ENCODE measurements at regions not wholly inside any gene's neighbourhood (a gene's known extent, or its start where the extent isn't known, plus 50 kb on each side); places are given as distances from the start of the nearest gene placed in this dataset.
"Not testable (repeated sequence)": the region's sequence is repeated elsewhere in the genome, so short reads cannot be mapped to it uniquely, and the experiment has no call there.

DNA sequence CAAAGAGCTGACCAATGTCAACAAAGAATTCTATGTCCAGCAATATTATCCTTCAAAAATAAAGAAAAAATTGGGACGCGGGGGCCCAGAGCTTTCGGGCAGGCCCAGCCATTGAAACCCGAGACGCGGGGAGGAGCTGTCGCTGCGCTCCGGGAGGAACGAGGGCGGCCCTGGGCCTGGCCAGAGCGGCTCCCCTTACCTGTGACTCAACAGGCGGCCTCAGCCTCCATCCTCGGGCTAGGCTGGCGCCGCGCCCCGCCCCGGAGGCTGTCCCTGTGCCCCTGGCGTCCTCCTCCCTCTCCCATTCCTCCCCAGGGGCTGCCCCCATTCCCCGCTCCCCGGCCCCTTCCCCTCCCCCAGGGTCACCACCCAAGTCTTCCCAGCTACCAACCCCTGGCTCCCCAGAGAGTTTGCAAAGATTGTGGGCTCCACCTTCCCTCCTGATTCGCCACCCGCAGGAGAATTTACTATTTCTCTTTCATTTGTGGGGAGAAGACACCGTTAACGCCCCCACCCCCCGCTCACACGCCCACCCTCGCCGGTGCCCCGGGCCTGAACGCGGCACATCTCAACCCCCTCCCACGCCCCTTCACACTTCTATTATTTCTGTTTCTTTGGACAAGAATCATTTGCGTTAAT is 127.9 kb downstream of the ARRDC4 start:
- DNase-seq = not testable (repeated sequence)

DNA sequence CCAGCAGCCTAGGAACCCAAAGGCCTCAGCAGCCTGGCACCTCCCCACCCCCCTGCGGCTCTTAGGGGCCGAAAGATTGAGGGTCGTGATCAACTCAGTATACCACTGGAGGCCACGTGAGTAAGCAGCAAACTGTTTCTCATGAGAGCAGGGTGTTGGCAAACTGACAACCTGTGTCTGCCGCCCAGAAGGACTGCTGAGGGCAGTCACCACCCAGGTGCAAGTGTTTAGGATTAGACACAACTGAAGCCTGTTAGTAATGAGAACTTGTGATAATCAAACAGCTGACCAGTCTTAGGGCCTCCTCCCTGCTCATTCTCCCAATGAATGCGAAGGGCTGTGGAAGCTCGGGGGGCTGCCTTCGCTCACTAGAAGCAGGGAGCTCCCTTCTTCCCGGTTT is 128.8 kb downstream of the ARRDC4 start:
- not testable (repeated sequence) for DNase-seq

DNA sequence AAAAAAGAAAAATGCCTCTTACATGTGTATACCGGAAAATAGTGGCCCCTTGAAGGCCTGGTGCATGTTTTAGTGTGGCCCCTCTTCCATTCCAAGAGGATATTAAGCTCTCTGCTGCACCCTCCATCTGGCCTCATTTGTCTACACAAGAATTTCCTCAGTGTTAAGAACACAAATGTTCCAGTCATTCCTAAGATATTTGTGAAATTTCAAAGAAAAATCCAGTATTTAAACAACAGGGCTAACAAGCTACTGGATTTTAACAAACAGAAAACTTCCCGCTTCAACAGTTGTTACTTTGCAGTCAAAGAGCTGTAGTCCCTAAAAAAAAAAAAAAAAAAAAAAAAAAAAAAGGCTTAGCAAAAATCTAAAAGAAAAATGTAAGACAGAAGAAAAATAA is 137.5 kb downstream of the ARRDC4 start:
- not testable (repeated sequence) for DNase-seq

DNA sequence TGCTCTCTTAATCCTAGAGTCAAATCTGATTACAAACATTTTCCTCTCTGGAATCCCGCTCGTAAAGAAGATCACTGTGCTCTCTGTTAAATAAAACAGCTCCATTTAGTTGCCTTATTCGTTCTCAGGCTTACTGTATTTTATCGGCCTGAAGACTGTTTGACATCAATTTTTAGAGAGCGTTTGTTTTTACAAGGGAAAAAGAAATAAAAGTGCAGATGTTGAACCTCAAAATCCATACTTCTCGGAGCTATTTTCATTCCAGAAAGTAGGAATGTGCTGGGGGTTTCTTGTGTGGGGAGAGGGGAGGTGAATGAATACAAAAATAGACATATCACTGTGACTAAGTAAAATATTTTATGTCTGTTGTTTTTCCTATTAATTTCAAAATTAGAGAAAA is 140.1 kb downstream of the ARRDC4 start:
- peak; percentile 2 for DNase-seq

DNA sequence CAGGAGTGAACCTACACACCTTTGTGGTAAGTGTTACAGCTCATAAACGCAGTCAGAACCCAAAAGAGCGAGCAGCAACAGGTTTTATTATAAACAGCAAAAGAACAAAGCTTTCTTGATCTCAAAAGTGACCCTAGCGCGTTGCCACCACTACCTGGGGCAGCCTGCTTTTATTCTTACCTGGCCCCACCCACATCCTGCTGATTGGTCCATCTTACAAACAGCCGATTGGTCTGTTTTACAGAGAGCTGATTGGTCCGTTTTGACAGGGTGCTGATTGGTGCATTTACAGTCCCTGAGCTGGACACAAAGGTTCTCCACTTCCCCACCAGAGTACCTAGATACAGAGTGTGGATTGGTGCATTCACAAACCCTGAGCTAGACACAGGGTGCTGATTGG is 143.1 kb downstream of the ARRDC4 start:
- no peak for DNase-seq

DNA sequence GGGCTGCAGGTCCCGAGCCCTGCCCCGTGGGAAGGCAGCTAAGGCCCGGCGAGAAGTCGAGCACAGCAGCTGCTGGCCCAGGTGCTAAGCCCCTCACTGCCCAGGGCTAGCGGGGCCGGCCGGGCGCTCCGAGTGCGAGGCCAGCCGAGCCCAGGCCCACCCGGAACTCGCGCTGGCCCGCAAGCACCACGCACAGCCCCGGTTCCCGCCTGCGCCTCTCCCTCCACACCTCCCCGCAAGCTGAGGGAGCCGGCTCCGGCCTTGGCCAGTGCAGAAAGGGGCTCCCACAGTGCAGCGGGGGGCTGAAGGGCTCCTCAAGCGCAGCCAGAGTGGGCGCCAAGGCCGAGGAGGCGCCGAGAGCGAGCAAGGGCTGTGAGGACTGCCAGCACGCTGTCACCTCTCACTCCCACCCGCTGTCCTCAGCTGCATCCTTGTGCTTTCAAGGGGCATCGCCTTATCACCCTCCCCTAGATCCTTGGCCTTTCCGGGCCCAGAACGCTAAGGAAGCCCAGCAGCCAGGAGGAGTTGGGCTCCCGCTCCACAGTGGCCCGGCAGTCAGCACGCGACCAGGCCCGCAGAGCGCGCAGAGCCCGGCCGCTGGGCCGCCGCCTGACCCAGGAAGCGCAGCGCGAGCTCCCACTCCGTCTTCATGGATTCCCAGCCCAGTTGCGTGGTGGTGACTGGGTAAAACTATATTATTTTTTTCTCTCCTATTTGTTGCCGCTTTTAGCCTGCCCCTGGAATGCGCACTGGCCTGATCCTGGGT is 144.1 kb downstream of the ARRDC4 start:
- DNase-seq = not testable (repeated sequence)

DNA sequence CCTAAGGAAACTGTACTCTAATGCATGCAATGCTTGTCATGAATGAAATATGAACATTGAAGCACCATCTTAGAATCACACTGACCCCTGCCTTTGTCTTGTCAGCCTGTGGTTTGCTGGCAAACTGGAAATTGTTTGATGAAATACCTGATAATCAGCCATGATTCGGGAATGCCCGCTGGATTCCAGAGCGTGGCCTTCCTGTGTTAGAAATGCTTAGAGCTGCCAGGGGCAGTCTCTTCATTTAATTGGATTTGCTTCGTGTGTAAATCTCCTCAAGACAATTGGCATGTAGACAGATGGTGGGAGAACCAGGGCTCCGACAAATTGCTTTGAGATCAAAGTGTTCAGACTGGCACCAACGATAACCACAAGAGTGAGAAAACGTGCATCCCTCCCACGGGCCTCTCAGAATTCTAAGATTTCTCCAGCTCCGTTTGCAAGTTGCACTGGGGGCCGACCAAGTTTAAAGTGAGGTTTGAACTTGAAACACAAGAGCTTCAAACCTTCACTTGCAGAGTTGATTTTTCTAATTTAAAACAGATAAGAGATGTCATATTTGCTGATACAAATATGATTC is 146.2 kb downstream of the ARRDC4 start:
- not testable (repeated sequence) for DNase-seq

DNA sequence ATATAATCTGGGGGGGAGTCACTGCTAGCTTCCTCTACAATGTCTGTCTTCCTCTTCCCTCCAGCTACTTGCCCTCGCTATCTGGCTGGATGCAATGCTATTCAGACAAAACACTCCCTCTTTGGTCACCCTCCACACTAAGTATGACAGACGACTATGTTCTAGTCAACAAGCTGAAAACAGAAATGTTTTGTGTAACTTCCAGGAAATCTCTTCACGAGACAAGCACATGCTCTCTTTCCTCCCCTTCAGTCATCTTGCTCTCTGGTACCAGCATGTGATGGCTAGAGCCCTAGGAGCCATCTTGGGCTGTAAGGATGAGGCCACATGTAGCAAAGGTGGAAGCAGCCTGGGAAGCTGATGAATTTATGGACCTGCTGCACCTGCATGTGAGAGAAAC is 151.3 kb downstream of the ARRDC4 start:
- no peak for DNase-seq

DNA sequence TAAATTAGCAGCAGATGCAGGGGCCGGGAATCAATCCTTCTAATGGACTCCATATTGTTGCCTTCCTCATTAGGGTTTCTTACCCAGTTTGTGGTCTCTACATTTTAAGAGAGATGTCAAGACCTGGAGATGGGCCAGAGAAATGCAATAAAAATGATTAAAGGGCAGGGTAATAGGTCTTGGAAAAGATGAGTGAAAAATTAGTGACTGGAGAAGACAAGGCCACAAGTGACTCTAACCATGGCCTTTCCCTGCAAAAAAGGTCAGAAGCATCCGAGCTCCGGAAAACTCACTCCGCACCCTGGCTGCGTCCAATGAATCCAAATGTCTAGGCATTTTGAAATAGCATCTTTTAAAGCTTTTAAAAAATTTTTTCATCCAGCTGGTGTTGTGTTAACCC is 152.8 kb downstream of the ARRDC4 start:
- DNase-seq = no peak

DNA sequence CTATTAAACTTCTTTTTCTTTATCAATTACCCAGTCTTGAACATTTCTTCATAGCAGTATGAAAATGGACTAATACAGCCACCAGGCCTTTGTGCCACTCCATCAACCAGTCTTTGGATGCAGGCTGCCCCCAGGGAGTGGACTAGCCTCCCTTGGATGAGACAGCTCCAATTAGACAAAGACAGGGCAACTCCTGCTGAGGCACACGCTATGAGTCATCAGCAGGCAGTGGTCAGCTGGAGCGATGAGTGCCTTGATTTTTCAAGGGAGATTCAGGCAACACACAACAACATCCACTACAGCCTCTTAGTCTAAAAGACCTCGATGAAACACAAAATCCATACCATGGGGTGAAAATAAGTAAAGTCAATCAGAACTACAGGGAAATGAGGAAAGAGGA is 160.1 kb downstream of the ARRDC4 start:
- DNase-seq = peak; percentile 5

DNA sequence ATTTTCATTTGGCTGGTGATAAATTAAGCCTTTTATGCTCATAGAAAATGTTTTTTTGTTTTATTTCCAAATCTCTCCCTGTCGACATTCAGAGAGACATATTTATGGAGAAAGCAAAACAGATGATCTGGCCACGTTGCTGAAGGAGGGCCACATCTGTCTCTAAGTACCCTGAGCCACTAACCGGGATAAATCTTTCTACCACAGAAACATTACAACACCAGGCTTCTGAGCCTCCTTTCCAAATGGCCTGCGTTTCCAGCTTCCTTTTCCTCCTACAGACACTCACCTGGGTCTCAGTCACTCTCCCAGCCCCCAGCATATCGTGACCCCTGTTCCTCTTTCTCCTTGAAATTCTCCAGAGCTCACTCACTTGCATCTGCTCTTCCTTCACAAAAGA is 161.0 kb downstream of the ARRDC4 start:
- DNase-seq = no peak

DNA sequence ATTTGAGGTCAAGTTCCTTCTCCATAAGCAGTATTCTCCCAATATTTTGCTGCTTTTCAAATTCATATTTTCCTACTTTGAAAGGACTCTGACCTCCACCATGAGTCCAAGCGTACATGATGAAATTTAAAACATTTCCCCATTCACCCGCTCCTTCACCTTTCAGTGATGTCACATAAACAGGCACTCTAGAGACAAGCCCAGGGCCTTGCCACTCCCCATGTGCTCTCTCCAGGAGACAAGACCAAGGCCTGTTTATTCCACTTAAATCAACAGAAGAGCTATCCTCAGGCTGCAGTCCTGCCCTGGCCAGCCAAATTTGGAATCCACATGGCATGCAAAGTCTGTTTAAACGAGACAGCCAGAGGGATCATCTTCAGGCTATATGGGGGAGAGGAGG is 161.5 kb downstream of the ARRDC4 start:
- DNase-seq = no peak

DNA sequence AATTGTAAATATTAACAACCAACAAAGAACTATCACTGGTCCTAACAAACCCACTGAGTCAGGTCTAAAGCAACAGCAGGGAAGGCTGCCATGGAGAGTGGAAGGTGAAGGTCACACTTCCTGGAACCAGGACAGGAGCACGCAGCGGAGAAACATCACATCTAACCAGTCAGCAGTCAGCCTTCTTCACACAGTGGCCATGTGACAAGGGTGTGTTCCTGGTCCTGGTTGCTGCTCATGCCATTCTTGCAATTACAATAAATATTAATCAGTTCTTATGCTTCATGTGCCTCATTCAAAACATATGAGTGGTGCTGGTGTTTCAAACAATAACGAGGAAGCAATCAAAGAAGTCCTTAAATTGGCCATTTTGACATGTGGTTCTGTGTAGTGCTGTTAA is 162.8 kb downstream of the ARRDC4 start:
- DNase-seq = no peak

DNA sequence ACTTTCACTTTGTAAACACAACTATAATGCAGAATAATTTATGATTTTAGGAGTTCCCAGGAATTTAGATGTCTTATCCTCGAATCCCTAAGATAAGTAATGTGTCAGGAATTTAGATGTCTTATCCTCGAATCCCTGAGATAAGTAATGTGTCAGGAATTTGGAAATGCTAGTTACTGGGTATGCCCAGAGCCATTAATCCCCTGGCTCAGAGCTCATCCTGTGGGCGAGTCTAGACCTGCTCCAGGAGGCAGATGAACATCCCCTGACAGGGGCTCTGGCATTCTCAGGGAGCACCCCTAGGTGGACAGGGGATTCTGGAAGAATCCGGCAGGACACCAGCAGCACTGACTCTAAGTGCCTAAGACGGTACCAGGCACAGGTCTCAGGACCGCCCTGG is 163.3 kb downstream of the ARRDC4 start:
- DNase-seq = no peak

DNA sequence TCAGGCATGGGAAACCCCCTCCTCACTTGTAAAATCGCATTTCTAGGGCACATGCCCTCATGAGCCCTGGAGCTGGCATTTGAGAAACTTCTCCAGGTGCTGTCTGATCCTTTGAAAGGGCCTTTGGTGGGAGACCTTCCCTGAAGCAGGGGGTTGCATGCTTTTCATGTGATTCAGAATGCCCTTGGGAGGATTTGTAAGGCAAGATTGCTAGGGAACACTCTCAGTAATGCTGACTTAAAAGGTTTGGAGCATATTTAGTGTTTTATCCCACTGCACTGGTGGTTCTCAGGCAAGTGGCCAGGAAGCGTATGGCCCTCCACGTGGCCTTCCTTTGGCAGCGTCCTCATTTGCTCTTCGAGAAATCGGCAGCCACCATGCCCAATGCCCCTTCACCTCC is 164.1 kb downstream of the ARRDC4 start:
- no peak for DNase-seq

DNA sequence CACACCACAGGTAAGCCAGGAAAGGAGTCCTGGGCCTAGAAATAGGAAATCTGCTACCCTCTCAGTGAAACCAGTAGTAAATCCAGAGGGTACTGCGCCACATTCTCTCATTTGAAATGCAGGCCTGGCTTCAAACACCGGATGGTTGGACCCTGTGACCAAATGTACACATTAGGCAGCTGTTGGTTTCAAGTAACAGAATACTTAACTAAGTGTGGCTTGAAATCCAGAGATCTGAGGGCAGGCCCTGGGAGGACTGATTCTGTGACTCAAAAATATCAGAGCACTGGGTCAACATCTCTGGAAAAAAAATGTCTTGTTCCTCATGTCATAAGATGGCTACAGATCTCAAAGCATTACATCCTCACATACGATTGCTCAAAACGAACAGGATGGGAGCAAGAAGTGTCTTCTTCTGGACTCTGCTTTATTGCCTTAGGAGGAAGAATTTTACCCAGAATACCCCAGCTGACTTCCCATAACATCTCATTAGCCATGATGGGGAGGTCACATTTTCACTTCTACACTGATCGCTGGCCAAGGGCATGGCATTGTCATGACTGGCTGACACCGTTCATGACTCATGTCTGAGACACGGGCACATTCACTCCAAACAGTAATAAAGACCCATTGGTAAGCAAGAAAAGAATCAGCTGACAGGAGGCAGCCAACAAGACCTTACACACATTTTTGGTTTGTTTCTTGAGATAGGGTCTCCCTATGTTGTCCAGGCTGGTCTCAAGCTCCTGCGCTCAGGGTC is 166.0 kb downstream of the ARRDC4 start:
- peak; percentile 3 for DNase-seq

DNA sequence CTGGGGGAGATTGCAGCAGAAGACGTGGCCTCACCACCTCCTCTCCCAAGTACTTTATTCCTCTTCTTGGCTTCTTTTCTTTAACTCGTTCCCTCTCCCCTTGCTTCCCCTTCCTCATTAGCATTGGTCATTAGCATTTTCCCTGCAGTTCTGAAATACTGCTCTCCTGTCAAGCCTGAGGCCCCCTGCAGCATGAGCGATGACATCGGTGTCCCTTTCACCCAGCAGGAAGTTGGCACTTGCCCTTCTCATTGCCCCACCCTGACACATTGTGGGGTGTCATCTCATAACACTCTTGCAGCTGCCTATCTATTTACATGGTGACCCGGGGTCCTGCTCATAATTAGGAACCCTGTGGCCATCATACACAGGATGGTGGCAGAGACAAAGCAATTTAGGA is 167.1 kb downstream of the ARRDC4 start:
- no peak for DNase-seq

DNA sequence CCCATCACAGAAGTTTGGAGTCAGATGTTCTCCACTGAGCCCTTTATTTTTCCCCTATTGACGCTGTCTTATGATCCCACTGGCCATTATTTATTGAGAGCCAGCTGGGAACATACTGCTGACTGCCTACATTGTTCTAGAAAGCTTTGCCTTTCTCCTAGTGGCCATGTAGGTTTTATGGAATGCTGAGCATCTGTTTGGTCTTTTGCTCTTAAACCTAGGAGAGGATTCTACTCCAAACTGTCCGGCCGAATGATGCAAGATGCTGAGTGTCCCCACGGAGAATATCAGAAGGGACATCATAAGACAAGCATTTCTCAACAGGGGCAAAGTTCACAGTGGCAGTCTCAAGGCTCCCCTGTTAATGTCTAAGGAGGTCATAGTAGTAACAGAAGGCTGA is 171.4 kb downstream of the ARRDC4 start:
- DNase-seq = no peak

DNA sequence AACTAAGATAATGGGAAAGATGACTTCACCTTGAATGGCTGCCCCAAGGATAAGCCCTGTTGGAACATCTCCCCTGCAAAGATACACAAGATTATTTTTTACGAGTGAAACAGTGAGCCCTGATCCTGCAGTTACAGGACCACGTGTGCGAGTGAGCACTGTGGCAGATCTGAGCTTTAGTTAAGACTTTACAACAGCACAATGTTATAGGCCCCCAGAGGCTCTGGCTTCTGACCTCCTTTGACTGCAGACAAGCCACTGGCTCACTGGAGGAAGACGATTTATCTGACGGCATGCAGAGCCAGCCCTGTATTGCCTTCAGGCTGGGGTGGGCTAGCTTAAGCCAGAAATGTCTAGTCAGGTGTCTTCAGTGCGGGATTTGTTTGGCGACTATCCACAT is 174.4 kb downstream of the ARRDC4 start:
- DNase-seq = no peak

DNA sequence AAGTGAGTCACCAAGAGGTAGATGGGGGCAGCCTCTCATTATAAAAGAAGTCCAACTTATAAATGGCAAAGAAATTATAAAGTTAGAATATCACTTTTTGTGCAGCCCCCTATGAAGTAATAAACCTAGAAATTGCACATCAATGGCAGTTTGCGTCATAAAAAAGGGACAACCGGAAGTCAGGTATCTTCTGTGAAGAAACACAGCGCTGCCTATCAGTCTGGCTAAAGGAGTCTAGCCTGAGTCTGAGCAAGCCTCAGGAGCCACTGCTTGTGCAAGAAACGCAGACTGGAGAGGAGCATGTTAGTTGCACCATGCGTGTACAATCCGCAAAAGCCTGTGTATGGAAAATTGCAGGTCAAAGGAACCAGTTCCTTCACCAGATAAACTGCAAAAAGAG is 178.4 kb downstream of the ARRDC4 start:
- DNase-seq = no peak

DNA sequence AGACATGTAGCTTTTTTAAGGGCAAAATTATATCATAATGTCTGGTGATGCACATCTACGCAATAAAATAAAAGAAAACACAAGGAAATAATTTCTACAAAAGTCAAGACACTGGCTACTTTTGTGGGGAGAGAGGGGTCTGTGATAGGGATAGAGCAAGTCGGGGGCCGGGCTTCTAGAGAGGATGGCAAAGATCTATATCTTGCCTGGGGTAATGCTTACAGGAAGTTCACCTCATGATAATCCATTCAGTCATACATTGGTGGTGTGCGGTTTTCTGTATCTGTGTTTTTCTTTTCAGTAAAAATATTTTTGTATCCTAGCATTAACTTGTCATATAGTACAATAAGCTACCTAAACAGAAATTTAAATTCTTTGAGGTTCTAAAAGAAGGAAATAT is 178.8 kb downstream of the ARRDC4 start:
- no peak for DNase-seq

DNA sequence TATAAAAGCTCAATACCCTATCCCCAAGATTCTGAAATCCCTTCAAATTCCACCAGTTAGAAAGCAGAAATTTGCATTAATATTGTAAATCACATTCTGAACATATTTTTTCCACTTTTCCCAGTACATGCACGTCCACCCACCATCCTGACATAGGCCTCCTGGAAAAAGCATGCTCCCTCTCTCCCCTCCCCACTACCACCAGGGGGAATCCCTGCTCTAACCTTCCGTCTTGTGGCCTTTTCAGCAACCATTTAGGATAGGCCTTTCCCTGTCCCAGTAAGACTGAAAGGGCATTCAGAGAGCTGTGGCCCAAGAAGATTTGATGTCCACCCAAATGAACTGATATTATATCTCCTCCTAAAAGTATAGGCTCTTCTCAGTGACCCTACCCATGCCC is 182.1 kb downstream of the ARRDC4 start:
- no peak for DNase-seq

DNA sequence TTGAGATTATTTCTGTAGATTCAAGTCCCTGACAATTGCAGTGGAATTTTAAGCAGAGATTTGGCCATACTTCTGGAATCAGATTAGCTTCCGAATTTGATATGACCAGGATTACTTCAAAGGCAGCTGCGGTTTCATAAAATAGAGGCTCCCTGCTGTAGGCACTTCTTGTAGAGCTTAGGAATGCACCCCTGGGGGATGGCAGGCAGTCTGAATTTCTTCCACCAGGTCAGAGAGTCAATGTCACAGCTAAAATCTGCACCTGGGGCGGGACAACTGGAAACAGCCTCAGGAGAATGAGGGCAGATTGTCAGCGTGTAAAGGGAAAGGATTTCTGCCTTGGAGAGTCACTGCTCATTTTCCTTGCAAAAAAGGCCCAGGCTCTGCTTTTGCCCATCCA is 182.6 kb downstream of the ARRDC4 start:
- DNase-seq = no peak

DNA sequence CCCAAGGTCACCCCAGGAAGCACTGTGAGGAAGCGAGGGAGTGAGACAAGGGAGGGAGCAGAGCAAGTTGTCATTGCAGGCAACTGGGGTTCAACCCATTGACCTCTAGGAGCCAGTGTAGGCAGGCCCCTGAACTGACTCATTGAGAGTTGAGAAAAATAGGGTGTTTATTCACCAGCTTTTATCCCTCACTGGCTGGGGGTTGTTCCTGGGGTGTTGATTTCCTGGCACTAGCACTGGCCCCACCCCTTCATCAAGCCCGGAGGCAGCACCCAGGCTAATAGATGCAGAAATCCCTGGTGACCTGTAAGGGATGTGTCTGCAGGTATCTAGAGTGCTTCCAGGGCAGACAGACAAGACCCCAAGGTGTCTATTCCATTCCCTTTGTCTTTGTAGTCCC is 183.9 kb downstream of the ARRDC4 start:
- DNase-seq = no peak
